WTC11 (cell line): ENCODE measurements at regions not wholly inside any gene's neighbourhood (a gene's known extent, or its start where the extent isn't known, plus 50 kb on each side); places are given as distances from the start of the nearest gene placed in this dataset.

ENCODE experiments used
- ATAC-seq: fragments of 200-7000 bp; cut with Tn5 transposase; 2 replicates; pipeline ENCODE4 v1.10.0; 2021; ENCODE audit warnings: mild to moderate bottlenecking, moderate library complexity
- CTCF ChIA-PET: fragments of 300-600 bp; sonication (Branson Sonifier 250); formaldehyde crosslinking; loops from one replicate; lab custom pipeline; 2021; ENCODE audit warnings: antibody characterized with exemption; lab: Charles Lee
- POLR2A ChIA-PET: fragments of 350-600 bp; sonication (Branson Sonifier 250); formaldehyde crosslinking; loops from one replicate; lab custom pipeline; 2021; ENCODE audit warnings: antibody characterized with exemption; lab: Charles Lee
- DNase-seq: peaks from one replicate; pipeline ENCODE4 v3.0.0; 2021; ENCODE audit warnings: low spot score
- H3K27ac Mint-ChIP-seq: 2 replicates; pipeline ENCODE4 v1.8.0; 2021; ENCODE audit warnings: mixed read lengths
- H3K27me3 Mint-ChIP-seq: 2 replicates; pipeline ENCODE4 v1.8.0; 2021; ENCODE audit warnings: low read depth, mild to moderate bottlenecking, moderate library complexity, mixed read lengths
- H3K36me3 Mint-ChIP-seq: 2 replicates; pipeline ENCODE4 v1.8.0; 2021; ENCODE audit warnings: mixed read lengths
- H3K4me1 Mint-ChIP-seq: 2 replicates; pipeline ENCODE4 v1.8.0; 2022; ENCODE audit warnings: mixed read lengths
- H3K4me3 Mint-ChIP-seq: 2 replicates; pipeline ENCODE4 v1.8.0; 2021; ENCODE audit warnings: mild to moderate bottlenecking, moderate library complexity, mixed read lengths
- H3K9me3 Mint-ChIP-seq: 2 replicates; pipeline ENCODE4 v1.8.0; 2021; ENCODE audit warnings: mixed read lengths
- ETV6 ChIP-seq: sonication (generic); formaldehyde crosslinking; IDR thresholded peaks from 2 replicates; pipeline ENCODE4 v1.8.1; 2022; ENCODE audit warnings: mild to moderate bottlenecking, missing genetic modification reagents
- FOXK1 ChIP-seq: sonication (generic); formaldehyde crosslinking; IDR thresholded peaks from 2 replicates; pipeline ENCODE4 v1.8.0; 2022; ENCODE audit warnings: mild to moderate bottlenecking, moderate library complexity, missing genetic modification reagents
- GRHL2 ChIP-seq: fragments of 250-450 bp; sonication (Bioruptor Pico); IDR thresholded peaks from 2 replicates; pipeline ENCODE4 v1.8.0; 2022; ENCODE audit warnings: mild to moderate bottlenecking, moderate library complexity; ENCODE audit not compliant: insufficient replicate concordance, severe bottlenecking
- GTF2I ChIP-seq: fragments of 250-450 bp; sonication (Bioruptor Pico); conservative IDR thresholded peaks from 2 replicates; pipeline ENCODE4 v1.4.0; 2021; ENCODE audit warnings: mild to moderate bottlenecking
- IRF2 ChIP-seq: sonication (generic); formaldehyde crosslinking; IDR thresholded peaks from 2 replicates; pipeline ENCODE4 v1.8.0; 2022; ENCODE audit warnings: low read depth, missing genetic modification reagents, borderline replicate concordance
- JUN ChIP-seq: sonication (generic); formaldehyde crosslinking; IDR thresholded peaks from 2 replicates; pipeline ENCODE4 v1.8.0; 2023; ENCODE audit warnings: mild to moderate bottlenecking, missing genetic modification reagents
- MYBL2 ChIP-seq: sonication (generic); formaldehyde crosslinking; IDR thresholded peaks from 2 replicates; pipeline ENCODE4 v1.8.1; 2023; ENCODE audit warnings: mild to moderate bottlenecking, moderate library complexity, missing genetic modification reagents
- NR3C1 ChIP-seq: sonication (generic); formaldehyde crosslinking; conservative IDR thresholded peaks from 2 replicates; pipeline ENCODE4 v1.8.1; 2023; ENCODE audit warnings: low read depth, mild to moderate bottlenecking, missing genetic modification reagents
- RORB ChIP-seq: fragments of 250-450 bp; sonication (Bioruptor Pico); IDR thresholded peaks from 2 replicates; pipeline ENCODE4 v1.9.0; 2021; ENCODE audit warnings: mild to moderate bottlenecking
- SMAD3 ChIP-seq: sonication (generic); formaldehyde crosslinking; IDR thresholded peaks from 2 replicates; pipeline ENCODE4 v1.8.0; 2022; ENCODE audit warnings: missing genetic modification reagents, mild to moderate bottlenecking, borderline replicate concordance
- SMAD4 ChIP-seq: sonication (generic); formaldehyde crosslinking; IDR thresholded peaks from 2 replicates; pipeline ENCODE4 v1.8.0; 2022; ENCODE audit warnings: mild to moderate bottlenecking, missing genetic modification reagents
- ZBTB21 ChIP-seq: sonication (generic); formaldehyde crosslinking; IDR thresholded peaks from 2 replicates; pipeline ENCODE4 v1.8.1; 2023; ENCODE audit warnings: mild to moderate bottlenecking, missing genetic modification reagents, borderline replicate concordance
- ZNF138 ChIP-seq: sonication (generic); formaldehyde crosslinking; conservative IDR thresholded peaks from 2 replicates; pipeline ENCODE4 v1.8.1; 2022; ENCODE audit warnings: mild to moderate bottlenecking, moderate library complexity, missing genetic modification reagents
- ZNF219 ChIP-seq: sonication (generic); formaldehyde crosslinking; IDR thresholded peaks from 2 replicates; pipeline ENCODE4 v1.8.0; 2023; ENCODE audit warnings: missing genetic modification reagents, mild to moderate bottlenecking, borderline replicate concordance
- TF ChIP-seq, protein P1 (sequence below): sonication (generic); formaldehyde crosslinking; IDR thresholded peaks from 2 replicates; pipeline ENCODE4 v1.8.0; 2023; ENCODE audit warnings: mild to moderate bottlenecking, missing genetic modification reagents
- TF ChIP-seq, protein P2 (sequence below): sonication (generic); formaldehyde crosslinking; IDR thresholded peaks from 2 replicates; pipeline ENCODE4 v1.8.1; 2022; ENCODE audit warnings: low read depth, missing genetic modification reagents, borderline replicate concordance
- TF ChIP-seq, protein P3 (sequence below): sonication (generic); formaldehyde crosslinking; IDR thresholded peaks from 2 replicates; pipeline ENCODE4 v1.8.0; 2022; ENCODE audit warnings: missing genetic modification reagents
- TF ChIP-seq, protein P4 (sequence below): fragments of 250-450 bp; sonication (Bioruptor Pico); IDR thresholded peaks from 2 replicates; pipeline ENCODE4 v2.1.2; 2022; ENCODE audit warnings: mild to moderate bottlenecking, moderate library complexity

DNA sequence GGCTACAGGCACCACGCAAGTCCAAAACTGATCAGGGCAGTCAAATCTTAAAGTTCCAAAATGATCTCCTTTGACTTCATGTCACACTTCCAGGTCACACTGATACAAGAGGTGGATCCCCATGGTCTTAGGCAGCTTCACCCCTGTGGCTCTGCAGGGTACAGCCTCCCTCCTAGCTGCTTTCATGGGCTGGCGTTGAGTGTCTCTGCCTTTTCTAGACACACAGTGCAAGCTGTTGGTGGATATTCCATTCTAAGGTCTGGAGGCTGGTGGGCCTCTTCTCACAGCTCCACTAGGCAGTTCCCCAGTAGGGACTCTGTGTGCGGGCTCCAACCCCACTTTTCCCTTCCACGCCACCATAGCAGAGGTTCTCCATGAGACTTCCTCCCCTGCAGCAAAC lies 838.2 kb upstream of the CHAC2 start (continued):
- TF ChIP-seq, protein P1, sequence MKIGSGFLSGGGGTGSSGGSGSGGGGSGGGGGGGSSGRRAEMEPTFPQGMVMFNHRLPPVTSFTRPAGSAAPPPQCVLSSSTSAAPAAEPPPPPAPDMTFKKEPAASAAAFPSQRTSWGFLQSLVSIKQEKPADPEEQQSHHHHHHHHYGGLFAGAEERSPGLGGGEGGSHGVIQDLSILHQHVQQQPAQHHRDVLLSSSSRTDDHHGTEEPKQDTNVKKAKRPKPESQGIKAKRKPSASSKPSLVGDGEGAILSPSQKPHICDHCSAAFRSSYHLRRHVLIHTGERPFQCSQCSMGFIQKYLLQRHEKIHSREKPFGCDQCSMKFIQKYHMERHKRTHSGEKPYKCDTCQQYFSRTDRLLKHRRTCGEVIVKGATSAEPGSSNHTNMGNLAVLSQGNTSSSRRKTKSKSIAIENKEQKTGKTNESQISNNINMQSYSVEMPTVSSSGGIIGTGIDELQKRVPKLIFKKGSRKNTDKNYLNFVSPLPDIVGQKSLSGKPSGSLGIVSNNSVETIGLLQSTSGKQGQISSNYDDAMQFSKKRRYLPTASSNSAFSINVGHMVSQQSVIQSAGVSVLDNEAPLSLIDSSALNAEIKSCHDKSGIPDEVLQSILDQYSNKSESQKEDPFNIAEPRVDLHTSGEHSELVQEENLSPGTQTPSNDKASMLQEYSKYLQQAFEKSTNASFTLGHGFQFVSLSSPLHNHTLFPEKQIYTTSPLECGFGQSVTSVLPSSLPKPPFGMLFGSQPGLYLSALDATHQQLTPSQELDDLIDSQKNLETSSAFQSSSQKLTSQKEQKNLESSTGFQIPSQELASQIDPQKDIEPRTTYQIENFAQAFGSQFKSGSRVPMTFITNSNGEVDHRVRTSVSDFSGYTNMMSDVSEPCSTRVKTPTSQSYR (CRISPR knock-in tag), result no peak
- TF ChIP-seq NR3C1 (CRISPR knock-in tag) (no peak), GTF2I (CRISPR knock-in tag) (no peak), IRF2 (CRISPR knock-in tag) (no peak)

DNA sequence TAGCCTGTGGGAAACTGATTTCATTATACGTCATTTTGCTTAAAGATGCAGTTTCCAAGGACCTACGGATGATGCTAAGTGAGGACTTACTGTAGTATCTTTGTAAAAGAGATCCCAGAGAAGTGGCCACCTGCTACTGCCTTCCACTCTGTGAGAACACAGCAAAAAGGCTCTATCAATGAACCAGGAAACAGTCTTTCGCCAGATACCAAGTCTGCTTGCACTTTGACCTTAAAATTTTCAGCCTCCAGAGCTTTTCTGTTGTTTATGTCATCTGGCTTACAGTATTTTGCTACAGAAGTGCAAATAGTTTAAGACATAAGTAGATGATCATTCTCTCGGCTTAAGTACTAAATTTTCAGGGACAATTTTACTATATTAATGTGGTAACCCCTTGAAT lies 847.9 kb upstream of the CHAC2 start:
- ChIA-PET POLR2A (no interaction called here), CTCF (no interaction called here)
- TF ChIP-seq ETV6 (CRISPR knock-in tag), result no peak
- TF ChIP-seq FOXK1, result no peak
- Mint-ChIP-seq H3K27ac (no peak overlapping the region), H3K9me3 (peaks cover 4% of the 10 kb centered on the region), H3K4me1 (no peaks in the 10 kb centered on the region), H3K27me3 (no peaks in the 10 kb centered on the region), H3K4me3 (no peak overlapping the region), H3K36me3 (peaks cover 4% of the 10 kb centered on the region; the same call in 1 of the 2 replicates)
- ATAC-seq (no peak), DNase-seq (no peak)

DNA sequence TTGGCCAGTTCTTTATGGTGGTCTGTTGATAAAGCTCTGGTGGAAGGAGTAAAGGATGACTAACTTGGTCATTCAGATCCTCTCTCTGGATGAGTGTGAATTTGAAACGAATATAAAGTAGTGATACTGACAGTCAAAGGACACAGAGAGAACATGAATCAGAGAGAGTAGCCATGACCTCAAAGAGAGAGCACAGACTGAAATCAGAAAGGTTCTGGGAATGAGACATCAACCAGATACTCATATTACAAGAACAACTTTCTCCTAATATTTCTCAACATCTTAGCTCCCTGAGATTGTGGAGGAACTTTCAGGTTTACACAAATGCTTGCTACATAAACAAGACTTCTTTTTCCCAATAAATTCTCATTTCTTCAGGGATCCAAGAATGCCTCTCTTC lies 849.1 kb upstream of the CHAC2 start:
- no peak for ATAC-seq
- H3K36me3 Mint-ChIP-seq, result no peaks in the 10 kb centered on the region
- POLR2A ChIA-PET, result no interaction called here
- H3K27ac Mint-ChIP-seq, result no peak overlapping the region
- no peak for DNase-seq
- TF ChIP-seq, protein P2, sequence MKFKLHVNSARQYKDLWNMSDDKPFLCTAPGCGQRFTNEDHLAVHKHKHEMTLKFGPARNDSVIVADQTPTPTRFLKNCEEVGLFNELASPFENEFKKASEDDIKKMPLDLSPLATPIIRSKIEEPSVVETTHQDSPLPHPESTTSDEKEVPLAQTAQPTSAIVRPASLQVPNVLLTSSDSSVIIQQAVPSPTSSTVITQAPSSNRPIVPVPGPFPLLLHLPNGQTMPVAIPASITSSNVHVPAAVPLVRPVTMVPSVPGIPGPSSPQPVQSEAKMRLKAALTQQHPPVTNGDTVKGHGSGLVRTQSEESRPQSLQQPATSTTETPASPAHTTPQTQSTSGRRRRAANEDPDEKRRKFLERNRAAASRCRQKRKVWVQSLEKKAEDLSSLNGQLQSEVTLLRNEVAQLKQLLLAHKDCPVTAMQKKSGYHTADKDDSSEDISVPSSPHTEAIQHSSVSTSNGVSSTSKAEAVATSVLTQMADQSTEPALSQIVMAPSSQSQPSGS, result no peak
- TF ChIP-seq MYBL2 (CRISPR knock-in tag), result no peak
- TF ChIP-seq ZNF138, result no peak
- no peak for TF ChIP-seq ZBTB21 (CRISPR knock-in tag)
- no peak for TF ChIP-seq RORB
- CTCF ChIA-PET, result no interaction called here
- H3K4me1 Mint-ChIP-seq, result no peaks in the 10 kb centered on the region
- H3K9me3 Mint-ChIP-seq, result no peaks in the 10 kb centered on the region
- H3K4me3 Mint-ChIP-seq, result no peak overlapping the region
- no peaks in the 10 kb centered on the region for H3K27me3 Mint-ChIP-seq

DNA sequence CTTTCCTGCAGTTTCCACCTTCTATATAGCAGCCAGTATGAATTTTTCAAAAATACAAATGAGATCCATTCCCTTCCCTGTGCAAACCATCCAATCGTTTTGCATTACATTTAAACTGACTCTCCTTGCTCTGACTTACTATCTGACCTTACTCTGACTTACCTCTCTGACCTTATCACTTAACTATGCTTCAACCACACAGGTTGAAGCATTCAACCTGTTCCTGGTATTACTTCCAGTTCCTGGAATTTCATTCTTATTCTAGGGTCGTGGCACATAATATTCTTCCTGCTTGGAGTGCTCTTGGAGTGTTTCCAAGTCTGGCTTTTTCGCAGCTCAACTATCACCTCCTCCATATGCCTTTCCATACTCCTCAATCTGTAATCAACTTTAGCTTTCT lies 850.6 kb upstream of the CHAC2 start:
- H3K36me3 Mint-ChIP-seq, result no peaks in the 10 kb centered on the region
- H3K4me1 Mint-ChIP-seq, result no peaks in the 10 kb centered on the region
- no peaks in the 10 kb centered on the region for H3K9me3 Mint-ChIP-seq
- TF ChIP-seq SMAD4, result no peak
- TF ChIP-seq, protein P3, sequence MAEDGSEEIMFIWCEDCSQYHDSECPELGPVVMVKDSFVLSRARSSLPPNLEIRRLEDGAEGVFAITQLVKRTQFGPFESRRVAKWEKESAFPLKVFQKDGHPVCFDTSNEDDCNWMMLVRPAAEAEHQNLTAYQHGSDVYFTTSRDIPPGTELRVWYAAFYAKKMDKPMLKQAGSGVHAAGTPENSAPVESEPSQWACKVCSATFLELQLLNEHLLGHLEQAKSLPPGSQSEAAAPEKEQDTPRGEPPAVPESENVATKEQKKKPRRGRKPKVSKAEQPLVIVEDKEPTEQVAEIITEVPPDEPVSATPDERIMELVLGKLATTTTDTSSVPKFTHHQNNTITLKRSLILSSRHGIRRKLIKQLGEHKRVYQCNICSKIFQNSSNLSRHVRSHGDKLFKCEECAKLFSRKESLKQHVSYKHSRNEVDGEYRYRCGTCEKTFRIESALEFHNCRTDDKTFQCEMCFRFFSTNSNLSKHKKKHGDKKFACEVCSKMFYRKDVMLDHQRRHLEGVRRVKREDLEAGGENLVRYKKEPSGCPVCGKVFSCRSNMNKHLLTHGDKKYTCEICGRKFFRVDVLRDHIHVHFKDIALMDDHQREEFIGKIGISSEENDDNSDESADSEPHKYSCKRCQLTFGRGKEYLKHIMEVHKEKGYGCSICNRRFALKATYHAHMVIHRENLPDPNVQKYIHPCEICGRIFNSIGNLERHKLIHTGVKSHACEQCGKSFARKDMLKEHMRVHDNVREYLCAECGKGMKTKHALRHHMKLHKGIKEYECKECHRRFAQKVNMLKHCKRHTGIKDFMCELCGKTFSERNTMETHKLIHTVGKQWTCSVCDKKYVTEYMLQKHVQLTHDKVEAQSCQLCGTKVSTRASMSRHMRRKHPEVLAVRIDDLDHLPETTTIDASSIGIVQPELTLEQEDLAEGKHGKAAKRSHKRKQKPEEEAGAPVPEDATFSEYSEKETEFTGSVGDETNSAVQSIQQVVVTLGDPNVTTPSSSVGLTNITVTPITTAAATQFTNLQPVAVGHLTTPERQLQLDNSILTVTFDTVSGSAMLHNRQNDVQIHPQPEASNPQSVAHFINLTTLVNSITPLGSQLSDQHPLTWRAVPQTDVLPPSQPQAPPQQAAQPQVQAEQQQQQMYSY (CRISPR knock-in tag), result no peak
- TF ChIP-seq, protein P4, sequence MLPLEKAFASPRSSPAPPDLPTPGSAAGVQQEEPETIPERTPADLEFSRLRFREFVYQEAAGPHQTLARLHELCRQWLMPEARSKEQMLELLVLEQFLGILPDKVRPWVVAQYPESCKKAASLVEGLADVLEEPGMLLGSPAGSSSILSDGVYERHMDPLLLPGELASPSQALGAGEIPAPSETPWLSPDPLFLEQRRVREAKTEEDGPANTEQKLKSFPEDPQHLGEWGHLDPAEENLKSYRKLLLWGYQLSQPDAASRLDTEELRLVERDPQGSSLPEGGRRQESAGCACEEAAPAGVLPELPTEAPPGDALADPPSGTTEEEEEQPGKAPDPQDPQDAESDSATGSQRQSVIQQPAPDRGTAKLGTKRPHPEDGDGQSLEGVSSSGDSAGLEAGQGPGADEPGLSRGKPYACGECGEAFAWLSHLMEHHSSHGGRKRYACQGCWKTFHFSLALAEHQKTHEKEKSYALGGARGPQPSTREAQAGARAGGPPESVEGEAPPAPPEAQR (CRISPR knock-in tag), result no peak
- TF ChIP-seq GRHL2, result no peak
- TF ChIP-seq ZNF219, result no peak
- TF ChIP-seq RORB, result no peak
- TF ChIP-seq MYBL2 (CRISPR knock-in tag), result no peak
- TF ChIP-seq JUN (CRISPR knock-in tag), result no peak
- TF ChIP-seq SMAD3, result no peak
- DNase-seq, result no peak
- H3K27ac Mint-ChIP-seq, result no peak overlapping the region
- CTCF ChIA-PET, result no interaction called here
- POLR2A ChIA-PET, result no interaction called here
- no peak overlapping the region for H3K4me3 Mint-ChIP-seq
- ATAC-seq, result no peak
- H3K27me3 Mint-ChIP-seq, result no peaks in the 10 kb centered on the region
